Liver (tissue), 3 donors: ENCODE measurements at regions not wholly inside any gene's neighbourhood (a gene's known extent, or its start where the extent isn't known, plus 50 kb on each side); places are given as distances from the start of the nearest gene placed in this dataset.

ENCODE experiments used
- ATF3 ChIP-seq: IDR thresholded peaks from 2 replicates; pipeline ENCODE4 v1.6.1; 2016; ENCODE audit warnings: antibody characterized with exemption
- CTCF ChIP-seq: fragments of 150-350 bp; IDR thresholded peaks from 2 replicates; pipeline ENCODE4 v1.5.1; 2017; ENCODE audit warnings: improper control_type of control experiment, low read depth, low read length; ENCODE audit not compliant: missing input control
- EGR1 ChIP-seq, 2 donors: IDR thresholded peaks; 2 replicates each; pipeline ENCODE4 v1.6.1; 2016 to 2018; ENCODE audit warnings: antibody characterized with exemption in 2 of 2, low read depth in 2 of 2
- GABPA ChIP-seq, 2 donors: IDR thresholded peaks in 1 of 2; conservative IDR thresholded peaks in 1 of 2; 2 replicates each; pipeline ENCODE4 v1.6.1; 2016; ENCODE audit warnings: antibody characterized with exemption in 2 of 2, mild to moderate bottlenecking in 1 of 2, moderate library complexity in 1 of 2
- MAX ChIP-seq: IDR thresholded peaks from 2 replicates; pipeline ENCODE4 v1.6.1; 2016; ENCODE audit warnings: antibody characterized with exemption
- REST ChIP-seq: IDR thresholded peaks from 2 replicates; pipeline ENCODE4 v1.6.1; 2016; ENCODE audit warnings: antibody characterized with exemption, mild to moderate bottlenecking
- SP1 ChIP-seq: IDR thresholded peaks from 2 replicates; pipeline ENCODE4 v1.6.1; 2018; ENCODE audit warnings: antibody characterized with exemption, mild to moderate bottlenecking
- TAF1 ChIP-seq: conservative IDR thresholded peaks from 2 replicates; pipeline ENCODE4 v1.6.1; 2016; ENCODE audit warnings: antibody characterized with exemption, mild to moderate bottlenecking
- donor health status: healthy.
- donor health status: healthy.

- TF ChIP-seq MAX (no peak), CTCF (no peak), GABPA (IDR thresholded peaks at IDR 0.05 in 1 of 2, conservative IDR thresholded peaks at IDR 0.05 in 1 of 2) (no peak), EGR1 (IDR thresholded peaks at IDR 0.05; ENCODE audit: low read depth in 2 of 2) (no peak), ATF3 (no peak), REST (no peak), SP1 (no peak), TAF1 (no peak)
These were observed 407.1 kb downstream of the LRRC70 start for GRCh38 chr5:62985749-62986148.
